GM12864 (cell line): ENCODE measurements at regions not wholly inside any gene's neighbourhood (a gene's known extent, or its start where the extent isn't known, plus 50 kb on each side); places are given as distances from the start of the nearest gene placed in this dataset.
"Not testable (repeated sequence)": the region's sequence is repeated elsewhere in the genome, so short reads cannot be mapped to it uniquely, and the experiment has no call there.

Experiments used
- DNase-seq: peaks from one replicate; pipeline ENCODE4 v3.0.0-alpha.2; 2011; ENCODE audit warnings: low read depth
- H3K4me3 ChIP-seq: 2 replicates; pipeline ENCODE4 v1.5.1; 2011; ENCODE audit warnings: mild to moderate bottlenecking, low read depth, low read length, control low read depth
- TF ChIP-seq, protein P1 (sequence below): IDR thresholded peaks from 2 replicates; pipeline ENCODE4 v1.5.1; 2011; ENCODE audit warnings: low read depth, mild to moderate bottlenecking, moderate library complexity, low read length, control low read depth, inconsistent platforms; ENCODE audit errors: missing control alignments

DNA sequence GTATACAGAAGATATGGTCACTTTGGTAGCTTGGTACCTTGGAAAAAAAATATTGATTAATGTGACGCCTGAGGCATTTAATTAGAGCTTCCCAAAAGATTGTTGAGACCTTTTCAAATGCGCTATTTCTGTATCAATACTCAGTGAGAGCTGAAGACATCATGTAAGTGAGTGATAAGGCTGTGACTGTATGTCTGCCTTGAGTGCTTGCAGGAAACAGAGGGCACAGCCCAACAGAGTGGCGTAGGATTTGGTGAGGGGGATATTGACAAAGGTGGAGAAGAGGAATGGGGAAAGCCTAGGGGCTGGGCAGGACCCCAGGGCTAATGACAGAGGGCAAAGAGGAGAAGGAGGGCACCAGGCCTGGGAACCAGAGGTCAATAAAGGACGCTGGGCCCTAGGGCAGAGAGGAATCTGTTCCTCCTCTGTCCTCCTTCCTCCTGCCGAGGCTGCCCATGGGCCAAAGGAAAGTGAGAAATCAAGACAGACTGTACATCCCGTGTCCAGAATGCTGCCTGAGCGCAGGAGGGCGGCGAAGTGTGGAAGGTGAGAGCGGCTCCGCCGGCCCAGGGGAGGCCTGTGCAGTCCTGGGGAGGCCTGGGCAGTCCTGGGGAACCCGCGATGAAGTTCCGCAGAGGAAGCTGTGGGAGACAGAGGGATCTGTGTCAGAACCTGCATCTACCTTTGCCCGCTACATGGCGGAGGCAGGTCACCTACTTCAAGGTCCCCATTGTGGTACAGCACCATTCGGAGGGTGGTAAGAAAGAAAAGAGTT is 228.6 kb upstream of the PIEZO2 start:
- no peak overlapping the region for H3K4me3 ChIP-seq
- TF ChIP-seq, protein P1, sequence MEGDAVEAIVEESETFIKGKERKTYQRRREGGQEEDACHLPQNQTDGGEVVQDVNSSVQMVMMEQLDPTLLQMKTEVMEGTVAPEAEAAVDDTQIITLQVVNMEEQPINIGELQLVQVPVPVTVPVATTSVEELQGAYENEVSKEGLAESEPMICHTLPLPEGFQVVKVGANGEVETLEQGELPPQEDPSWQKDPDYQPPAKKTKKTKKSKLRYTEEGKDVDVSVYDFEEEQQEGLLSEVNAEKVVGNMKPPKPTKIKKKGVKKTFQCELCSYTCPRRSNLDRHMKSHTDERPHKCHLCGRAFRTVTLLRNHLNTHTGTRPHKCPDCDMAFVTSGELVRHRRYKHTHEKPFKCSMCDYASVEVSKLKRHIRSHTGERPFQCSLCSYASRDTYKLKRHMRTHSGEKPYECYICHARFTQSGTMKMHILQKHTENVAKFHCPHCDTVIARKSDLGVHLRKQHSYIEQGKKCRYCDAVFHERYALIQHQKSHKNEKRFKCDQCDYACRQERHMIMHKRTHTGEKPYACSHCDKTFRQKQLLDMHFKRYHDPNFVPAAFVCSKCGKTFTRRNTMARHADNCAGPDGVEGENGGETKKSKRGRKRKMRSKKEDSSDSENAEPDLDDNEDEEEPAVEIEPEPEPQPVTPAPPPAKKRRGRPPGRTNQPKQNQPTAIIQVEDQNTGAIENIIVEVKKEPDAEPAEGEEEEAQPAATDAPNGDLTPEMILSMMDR = no peak
- no peak for DNase-seq

DNA sequence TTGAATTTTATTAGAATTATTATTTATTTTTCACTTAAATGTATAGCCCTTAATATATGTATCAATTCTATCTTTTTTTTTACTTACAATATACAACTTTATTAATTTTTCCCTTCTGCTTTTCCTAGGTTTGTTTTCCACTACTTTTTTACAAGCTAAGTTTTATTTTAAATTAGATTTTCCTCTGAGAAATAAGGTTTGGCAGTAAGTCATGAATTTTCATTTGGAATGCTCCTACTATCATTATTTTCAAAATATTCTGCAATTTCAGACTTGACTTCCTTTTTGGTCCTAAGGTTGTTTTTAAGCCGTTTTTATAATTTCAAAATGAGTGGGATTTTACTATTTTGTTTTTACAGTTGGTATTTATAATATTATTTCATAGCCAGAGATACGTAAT is 222.8 kb upstream of the PIEZO2 start:
- DNase-seq = no peak
- H3K4me3 ChIP-seq = no peak overlapping the region
- TF ChIP-seq, protein P1 = no peak

DNA sequence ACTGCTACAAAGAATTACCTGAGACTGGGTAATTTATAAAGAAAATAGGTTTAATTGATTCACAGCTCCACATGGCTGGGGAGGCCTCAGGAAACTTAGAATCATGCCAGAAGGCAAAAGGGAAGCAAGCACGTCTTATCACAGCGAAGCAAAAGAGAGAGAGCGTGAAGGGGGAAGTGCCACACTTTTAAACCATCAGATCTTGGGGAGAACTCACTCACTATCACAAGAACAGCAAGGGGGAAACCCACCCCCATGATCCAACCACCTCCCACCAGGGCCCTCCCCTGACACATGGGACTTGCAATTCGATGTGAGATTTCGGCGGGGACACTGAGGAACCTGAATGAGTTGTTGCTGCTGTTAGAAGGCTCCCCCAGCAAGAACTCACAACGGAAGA is 220.2 kb upstream of the PIEZO2 start:
- no peak for DNase-seq
- TF ChIP-seq, protein P1 = no peak
- H3K4me3 ChIP-seq = no peak overlapping the region

DNA sequence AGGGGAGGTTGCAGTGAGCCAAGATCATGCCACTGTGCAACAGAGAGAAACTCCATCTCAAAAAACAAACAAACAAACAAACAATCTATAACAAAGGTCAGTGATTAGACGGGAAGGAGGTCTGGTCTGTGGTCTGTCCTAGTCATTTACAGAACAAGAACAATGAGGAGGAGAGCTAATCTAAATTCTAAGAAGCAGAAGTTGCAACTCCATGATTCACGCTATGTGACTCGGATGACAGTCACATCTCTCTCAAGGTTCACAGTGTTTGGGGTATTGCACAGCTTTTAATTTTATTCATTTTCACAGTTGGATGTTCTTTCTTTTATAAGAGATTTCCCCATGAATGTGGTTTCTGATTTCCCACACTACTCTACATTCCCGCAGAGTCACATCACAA is 218.7 kb upstream of the PIEZO2 start:
- no peak overlapping the region for H3K4me3 ChIP-seq
- no peak for DNase-seq
- TF ChIP-seq, protein P1 = no peak

DNA sequence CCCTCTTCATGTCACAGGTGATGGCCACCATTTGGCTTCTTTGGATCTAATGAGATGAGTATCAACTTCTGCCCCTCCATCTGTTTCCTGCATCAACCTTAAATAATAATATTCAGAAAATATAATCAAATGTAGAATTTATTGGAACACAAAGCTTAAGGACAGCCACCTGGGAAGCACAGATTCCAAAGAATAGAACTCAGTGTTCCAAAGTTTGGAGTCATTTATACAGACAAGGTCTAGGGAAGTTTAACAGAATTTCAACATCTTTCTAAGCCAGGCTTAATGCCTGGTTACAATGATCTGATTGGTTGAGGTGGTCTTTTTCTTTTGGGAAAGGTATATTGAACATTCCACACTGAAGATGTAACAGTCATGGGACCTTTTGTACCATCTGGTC is 218.0 kb upstream of the PIEZO2 start:
- TF ChIP-seq, protein P1 = no peak
- no peak overlapping the region for H3K4me3 ChIP-seq
- DNase-seq = no peak

DNA sequence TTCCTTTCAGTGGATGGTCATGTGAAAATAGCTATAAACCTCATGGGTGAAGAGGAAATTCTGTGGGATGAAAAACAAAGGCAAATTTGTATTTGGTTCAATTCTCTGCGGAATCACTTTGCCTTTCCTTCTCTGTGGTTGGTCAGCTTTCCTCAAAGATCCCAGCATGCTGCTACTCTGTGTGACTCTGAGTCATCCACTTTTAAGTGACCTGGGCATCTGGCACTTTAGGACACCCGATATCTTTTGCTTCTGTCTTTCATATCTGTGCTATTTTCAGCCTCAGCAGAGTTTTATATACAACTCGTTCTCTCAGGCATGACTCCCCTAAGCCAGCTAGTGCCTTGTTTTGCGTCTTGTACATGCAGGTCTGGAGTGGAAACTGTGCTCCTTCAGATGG is 217.0 kb upstream of the PIEZO2 start:
- no peak overlapping the region for H3K4me3 ChIP-seq
- no peak for DNase-seq
- TF ChIP-seq, protein P1 = no peak

DNA sequence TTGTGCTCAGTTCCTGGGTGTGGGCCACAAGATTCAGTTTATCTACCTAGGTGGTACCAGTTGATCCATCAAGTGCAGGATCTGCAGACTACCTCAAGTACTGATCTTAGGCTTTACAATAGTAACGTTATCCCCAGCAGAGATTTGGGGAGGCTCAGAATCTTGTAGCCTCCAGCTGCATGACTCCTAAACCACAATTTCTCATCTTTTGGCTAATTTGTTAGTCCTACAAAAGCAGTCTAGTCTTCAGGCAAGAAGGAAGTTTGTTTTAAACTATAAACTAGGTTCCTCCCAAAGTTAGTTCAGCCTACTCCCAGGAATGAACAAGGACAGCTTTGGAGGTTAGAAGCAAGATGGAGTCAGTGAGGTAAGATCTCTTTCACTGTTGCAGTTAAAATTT is 213.5 kb upstream of the PIEZO2 start:
- TF ChIP-seq, protein P1 = no peak
- DNase-seq = no peak
- no peak overlapping the region for H3K4me3 ChIP-seq

DNA sequence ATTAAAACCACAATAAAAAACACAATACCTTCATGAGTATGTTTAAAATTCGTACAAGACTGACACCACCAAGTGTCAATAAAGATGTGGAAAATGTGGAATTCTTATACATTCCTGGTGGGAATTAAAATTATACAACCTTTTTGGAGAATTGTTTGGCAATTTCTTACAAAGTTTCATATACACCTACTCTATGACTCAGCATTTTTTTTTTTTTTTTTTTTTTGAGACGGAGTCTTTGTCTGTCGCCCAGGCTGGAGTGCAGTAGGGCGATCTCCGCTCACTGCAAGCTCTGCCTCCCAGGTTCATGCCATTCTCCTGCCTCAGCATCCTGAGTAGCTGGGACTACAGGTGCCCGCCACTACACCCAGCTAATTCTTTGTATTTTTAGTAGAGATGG is 212.5 kb upstream of the PIEZO2 start:
- not testable (repeated sequence) for DNase-seq

More for the DNA sequence above, 212.5 kb upstream of the PIEZO2 start:
- H3K4me3 ChIP-seq = not testable (repeated sequence)
